ENCODE measurements at regions not wholly inside any gene's neighbourhood (a gene's known extent, or its start where the extent isn't known, plus 50 kb on each side); places are given as distances from the start of the nearest gene placed in this dataset.

DNA sequence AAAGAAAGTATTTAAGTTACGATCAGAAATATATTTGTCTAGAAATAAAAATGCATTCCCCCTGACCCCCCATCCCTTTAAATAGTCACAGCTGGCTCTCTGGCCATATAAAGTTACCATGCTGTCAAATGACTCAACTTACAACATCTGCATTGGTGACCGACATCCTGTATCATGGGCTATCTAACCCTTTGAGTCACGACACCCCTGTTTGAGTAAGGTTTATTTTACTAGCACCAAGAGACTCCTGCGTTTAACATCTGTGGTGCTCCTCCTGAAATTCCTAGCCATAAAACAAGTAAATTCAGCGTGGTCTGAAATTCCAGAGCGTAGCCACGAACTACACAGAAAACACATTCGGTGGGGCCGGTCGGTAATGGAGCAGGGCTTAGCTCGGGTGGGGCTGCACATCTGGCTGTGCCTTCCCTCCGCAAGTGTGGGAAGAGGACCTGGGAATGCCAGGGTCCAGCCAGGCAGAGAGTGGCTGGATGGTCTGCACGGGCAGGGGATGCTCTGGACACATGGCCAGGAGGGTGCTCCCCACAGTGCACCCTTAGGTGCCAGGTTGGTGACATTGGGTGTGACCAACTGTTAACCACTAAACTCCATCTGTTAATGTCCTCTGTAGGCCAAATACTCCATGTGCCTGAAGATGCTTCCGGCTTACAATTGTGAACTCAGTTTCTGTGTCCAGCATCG is 53.0 kb upstream of the CLDN14 start:
- no peak for DNase-seq

GRCh38 chr21:36533468-36533848 is 53.5 kb upstream of the CLDN14 start:
- DNase-seq: no peak

- DNase-seq: no peak
These were observed 54.7 kb upstream of the CLDN14 start for GRCh38 chr21:36534656-36535055.

- no peak for DNase-seq
These were observed 55.8 kb upstream of the CLDN14 start for GRCh38 chr21:36535618-36536241.

GRCh38 chr21:36538761-36539160 is 58.8 kb upstream of the CLDN14 start:
- DNase-seq: no peak

DNA sequence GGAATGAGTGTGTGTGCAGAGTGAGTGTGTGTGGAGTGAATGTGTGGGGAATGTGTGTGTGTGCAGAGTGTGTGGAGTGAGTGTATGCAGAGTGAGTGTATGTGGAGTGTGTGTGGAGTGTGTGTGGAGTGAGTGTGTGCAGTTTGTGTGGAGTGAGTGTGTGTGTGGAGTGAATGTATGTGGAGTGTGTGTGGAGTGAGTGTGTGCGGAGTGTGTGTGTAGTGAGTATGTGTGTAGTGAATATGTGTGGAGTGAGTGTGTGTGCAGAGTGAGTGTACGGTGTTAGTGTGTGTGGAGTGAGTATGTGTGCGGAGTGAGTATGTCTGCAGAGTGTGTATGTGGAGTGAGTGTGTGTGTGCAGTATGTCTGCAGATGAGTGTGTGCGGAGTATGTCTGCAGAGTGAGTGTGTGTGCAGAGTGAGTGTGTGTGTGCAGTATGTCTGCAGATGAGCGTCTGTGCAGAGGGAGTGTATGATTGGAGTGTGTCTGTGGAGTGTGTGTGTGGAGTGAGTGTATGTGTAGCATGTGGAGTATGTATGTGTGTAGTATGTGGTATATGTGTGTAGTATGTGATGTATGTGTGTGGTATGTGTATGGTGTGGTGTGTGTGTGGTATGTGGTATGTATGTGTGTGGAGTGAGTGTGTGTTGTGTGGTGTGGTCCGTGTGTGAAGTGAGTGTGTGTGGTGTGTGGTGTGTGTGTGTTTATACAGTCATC is 59.7 kb upstream of the CLDN14 start:
- DNase-seq: no peak

DNA sequence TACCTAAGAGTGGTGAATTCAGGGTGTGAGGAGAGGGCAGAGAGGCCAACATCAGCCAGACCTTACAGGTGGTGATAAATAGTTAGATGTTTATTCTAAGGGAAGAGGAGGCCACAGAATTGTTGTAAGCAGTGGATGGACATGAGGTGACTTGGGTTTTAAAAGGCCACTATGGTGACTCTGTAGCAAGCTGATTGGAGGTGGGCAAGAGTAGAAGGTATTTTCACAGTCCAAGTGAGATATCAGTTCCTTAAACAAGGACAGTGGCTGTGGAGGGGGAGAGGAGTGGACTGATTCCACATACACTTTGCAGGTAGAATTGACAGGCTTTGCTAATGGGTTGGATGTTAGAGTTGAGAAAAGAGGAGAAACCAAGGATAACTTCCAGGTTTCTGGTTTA is 60.8 kb upstream of the CLDN14 start:
- DNase-seq: no peak

DNA sequence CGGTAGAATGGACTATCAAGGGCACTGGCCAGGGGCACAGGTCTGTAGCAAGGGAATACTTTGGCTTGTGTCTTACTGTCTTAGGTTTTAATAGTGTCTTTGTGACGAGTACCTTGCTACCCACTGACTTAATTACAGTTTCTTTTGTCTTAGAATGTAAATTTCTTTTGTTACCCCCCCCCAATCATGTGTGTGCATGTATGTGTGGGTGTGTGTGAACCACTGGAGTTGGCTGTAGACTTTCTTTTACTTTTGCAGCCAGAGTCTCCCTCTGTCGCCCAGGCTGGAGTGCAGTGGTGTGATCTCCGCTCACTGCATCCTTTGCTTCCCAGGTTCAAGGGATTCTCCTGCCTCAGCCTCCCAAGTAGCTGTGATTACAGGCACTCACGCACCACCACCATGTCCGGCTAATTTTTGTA is 61.8 kb upstream of the CLDN14 start:
- DNase-seq: no peak

DNA sequence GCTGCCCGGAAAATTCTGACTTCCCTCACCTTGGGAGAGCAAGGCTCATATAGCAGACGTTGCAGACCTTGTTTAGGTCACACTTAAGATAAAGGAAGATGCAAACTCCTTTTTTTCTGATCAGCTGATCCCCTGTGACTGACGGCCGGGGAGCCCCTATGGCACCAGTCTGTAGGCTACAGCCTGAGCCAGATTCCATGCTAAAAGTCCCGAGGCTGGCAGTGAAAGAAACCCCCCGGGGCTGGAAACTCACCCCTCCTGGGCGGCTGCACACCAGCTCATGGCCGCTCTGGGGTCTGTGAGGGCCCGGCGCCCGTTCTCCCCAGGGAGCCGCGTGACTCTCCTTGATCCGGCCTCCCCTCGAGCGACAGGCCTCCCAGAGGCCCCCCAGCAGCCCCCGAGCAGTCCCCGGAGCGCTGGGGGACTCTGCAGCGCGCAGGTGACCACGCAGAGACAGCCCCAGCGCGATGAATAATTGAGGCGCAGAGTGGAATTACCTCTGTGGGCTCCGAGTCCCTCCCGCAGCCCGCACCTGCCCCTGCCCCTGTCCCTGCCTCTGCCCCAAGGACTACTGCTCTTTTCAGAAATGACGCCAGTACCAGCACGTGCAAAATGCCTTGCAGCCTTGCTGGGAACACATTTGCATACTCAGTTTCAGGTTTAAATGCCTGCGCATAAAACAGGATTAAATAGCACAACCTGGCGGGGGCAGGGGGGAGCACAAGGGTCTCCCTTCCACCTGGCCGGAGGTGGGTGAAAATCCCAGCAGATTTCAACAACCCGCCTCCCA is 62.6 kb upstream of the CLDN14 start:
- DNase-seq: no peak

DNA sequence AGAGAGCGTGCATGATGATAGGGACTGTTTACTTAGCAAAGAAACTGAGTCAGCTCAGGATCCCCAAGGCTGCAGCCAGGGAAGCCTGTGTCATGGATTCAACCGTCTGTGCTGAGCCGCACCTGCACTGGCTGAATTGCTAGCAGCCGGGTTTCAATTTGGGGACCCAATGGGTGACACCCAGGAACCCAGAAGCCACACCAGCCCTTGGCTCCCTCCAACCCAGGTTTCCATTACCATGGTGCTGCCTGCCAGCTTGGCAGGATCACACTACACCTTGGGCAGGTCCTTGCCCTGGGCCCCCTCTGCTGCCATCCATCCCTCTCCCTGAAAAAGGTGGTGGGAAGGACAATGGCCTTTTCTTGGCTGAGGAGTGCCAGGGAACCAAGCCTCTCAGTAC is 64.0 kb upstream of the CLDN14 start:
- no peak for DNase-seq

DNA sequence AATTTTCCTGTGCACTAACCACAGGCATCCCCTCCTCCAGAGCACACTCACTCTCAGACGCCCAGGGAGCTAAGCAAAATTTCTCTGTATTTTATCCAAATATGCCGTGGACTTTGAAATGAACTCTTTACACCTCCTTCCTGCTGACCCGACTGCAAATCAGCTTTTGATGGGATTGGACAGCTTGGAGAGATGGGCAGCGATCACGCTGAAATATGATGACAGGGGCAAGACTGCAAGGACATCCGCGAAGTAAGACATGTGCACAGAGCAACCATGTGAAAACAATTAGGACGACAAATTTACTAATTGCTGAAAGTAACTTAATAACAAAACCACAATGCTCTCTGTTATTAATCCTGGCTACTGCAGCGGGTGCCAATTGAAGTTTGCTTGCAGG is 64.6 kb upstream of the CLDN14 start:
- DNase-seq: no peak

- no peak for DNase-seq
These were observed 66.0 kb upstream of the CLDN14 start for GRCh38 chr21:36545776-36546511.

DNA sequence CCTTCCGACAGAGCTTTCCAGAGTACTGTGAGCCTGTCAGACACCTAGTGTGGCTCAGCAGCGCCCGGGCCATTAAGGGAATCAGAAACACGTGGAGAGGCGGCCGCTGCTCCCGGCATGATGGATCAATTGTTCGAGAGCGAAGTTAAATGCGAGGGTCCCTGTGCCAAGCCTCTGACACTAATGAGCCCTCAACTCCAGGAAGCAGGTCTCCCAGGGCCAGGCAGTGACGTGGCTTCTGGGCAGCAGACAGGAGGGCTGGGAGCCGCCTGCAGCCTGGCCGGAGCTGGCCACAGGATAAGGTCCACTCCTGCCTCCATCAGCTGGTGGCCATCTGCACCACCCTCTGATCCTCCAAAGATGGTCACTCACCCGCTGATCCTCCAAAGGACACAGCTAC is 67.5 kb upstream of the CLDN14 start:
- no peak for DNase-seq

DNA sequence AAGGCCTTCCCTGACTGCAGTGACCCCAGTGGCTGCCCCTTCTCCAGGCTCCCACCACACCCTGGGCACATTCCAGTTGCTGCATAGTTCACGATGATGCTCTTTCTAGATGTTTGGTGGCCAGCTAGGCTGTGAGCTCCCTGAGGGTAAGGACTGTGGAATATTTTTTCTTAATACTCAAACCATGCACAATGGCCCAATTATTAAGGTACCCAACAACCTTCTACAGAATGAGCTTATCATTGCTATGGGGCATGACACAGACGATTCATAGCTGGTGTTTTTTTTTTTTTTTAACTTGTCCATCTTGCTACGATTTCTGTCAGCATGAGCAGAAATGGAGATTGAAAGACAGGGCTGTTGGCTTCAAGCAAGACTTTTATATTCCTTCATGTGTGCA is 68.9 kb upstream of the CLDN14 start:
- no peak for DNase-seq

- DNase-seq: no peak
These were observed 69.5 kb upstream of the CLDN14 start for GRCh38 chr21:36549470-36549869.

GRCh38 chr21:36550761-36551160 is 70.8 kb upstream of the CLDN14 start:
- no peak for DNase-seq

DNA sequence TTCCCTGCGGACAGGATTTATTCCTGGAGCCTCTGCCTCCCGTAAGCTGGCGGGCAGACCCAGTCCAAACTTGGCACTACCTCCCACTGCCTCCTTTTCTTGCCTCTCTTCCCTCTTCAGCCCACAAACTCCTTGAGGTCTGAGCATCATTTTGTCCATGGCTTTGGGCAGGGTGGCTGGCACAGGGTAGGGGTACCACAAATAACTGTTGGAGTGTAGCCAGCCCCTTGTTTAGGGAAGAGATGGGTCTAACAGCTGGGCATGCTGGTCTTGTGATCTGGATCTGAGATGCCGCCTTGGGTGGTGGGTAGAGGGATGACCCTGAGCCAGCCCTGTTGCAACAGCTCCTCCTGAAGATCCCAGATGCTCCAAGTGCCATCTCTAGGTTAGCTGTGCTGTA is 71.4 kb upstream of the CLDN14 start:
- no peak for DNase-seq

- no peak for DNase-seq
These were observed 72.0 kb upstream of the CLDN14 start for GRCh38 chr21:36551731-36552433.

DNA sequence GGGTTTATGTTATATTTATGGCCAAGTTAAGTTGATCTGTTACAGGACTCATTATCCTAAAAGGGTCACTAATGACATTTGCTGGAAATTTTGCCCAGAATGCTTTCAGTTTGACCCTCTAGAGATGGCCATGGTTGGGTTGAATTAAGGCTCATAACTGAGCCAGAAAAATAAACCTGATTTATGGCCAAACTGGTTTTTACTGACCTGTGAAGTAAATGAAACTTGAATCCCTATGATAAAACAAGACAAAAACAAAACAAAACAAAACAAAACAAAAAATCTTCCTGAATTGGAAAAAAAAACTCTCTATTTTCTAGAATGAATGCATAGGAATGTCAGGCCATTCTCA is 72.5 kb upstream of the CLDN14 start:
- no peak for DNase-seq

DNA sequence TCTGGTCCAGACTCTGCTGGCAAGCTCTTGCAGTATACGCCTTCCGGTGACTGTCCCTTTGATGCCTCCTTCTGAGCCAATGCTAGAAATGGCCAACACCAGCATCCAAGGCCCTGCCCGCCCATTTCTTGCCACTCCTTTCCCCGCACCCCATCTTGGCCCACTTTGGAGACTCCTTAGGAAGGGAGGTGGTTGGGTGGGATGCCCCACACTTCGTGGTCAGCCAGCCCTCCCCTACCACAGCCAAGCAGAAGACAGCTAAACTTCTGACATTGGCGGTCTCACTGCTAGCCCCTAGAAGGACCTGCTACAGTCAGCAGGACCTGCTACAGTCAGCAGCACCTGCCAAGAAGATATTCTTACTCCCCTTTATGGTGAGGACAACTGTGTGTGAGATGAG is 73.5 kb upstream of the CLDN14 start:
- no peak for DNase-seq

- no peak for DNase-seq
These were observed 74.7 kb upstream of the CLDN14 start for GRCh38 chr21:36554411-36555157.

Data from activated effector memory CD4-positive, alpha-beta T cell treated with Interleukin-2 at 50 U/mL for 16 hours (primary cell).